Ovary (tissue), 3 donors: ENCODE measurements at regions not wholly inside any gene's neighbourhood (a gene's known extent, or its start where the extent isn't known, plus 50 kb on each side); places are given as distances from the start of the nearest gene placed in this dataset.

Source experiments
- EP300 ChIP-seq: sonication (generic); formaldehyde crosslinking; IDR thresholded peaks from one replicate; pipeline ENCODE4 v1.6.1; 2017; ENCODE audit warnings: antibody characterized with exemption
- POLR2A ChIP-seq: fragments of 450-650 bp; IDR thresholded peaks from one replicate; pipeline ENCODE4 v1.6.1; 2017; ENCODE audit warnings: antibody characterized with exemption, mild to moderate bottlenecking, moderate library complexity
- TF ChIP-seq, protein P1 (sequence below), 3 donors: fragments of 450-650 bp in 2 of 3; fragments of 200-600 bp in 1 of 3; IDR thresholded peaks; one replicate each; pipeline versions ENCODE4 v1.5.1 to v1.8.0; 2016 to 2022; ENCODE audit warnings: antibody characterized with exemption in 3 of 3, mild to moderate bottlenecking in 1 of 3
- donor health status: DM: no; HTN: no; CAD: no.

DNA sequence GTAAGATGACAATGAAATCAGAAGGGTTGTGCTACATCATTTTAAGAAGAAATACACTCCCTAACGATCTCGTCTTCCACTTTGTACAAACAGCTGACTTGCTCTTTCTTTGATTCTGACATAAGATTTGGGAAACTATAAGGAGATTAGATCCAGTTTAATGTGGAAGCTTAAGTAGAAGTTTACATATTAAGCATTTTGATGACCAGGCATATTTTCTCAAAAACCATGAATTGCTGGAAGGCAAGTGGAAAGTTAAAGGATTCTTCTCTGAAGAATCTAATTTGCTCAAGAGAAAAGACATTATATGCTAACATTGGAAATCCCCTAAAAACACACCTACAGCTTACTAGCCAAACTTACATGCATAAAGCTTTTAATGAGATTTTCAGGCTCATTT is 531.9 kb upstream of the PTPRD start:
- TF ChIP-seq, protein P1, sequence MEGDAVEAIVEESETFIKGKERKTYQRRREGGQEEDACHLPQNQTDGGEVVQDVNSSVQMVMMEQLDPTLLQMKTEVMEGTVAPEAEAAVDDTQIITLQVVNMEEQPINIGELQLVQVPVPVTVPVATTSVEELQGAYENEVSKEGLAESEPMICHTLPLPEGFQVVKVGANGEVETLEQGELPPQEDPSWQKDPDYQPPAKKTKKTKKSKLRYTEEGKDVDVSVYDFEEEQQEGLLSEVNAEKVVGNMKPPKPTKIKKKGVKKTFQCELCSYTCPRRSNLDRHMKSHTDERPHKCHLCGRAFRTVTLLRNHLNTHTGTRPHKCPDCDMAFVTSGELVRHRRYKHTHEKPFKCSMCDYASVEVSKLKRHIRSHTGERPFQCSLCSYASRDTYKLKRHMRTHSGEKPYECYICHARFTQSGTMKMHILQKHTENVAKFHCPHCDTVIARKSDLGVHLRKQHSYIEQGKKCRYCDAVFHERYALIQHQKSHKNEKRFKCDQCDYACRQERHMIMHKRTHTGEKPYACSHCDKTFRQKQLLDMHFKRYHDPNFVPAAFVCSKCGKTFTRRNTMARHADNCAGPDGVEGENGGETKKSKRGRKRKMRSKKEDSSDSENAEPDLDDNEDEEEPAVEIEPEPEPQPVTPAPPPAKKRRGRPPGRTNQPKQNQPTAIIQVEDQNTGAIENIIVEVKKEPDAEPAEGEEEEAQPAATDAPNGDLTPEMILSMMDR (IDR thresholded peaks at IDR 0.05): no peak
- no peak for TF ChIP-seq POLR2A
- no peak for TF ChIP-seq EP300
